Neural cell (in vitro differentiated cells): ENCODE measurements at regions not wholly inside any gene's neighbourhood (a gene's known extent, or its start where the extent isn't known, plus 50 kb on each side); places are given as distances from the start of the nearest gene placed in this dataset.

Source experiments
- CTCF ChIP-seq: fragments of 450-650 bp; IDR thresholded peaks from 2 replicates; pipeline ENCODE4 v1.5.1; 2014; ENCODE audit warnings: antibody characterized with exemption, mild to moderate bottlenecking, moderate library complexity; ENCODE audit not compliant: poor library complexity, severe bottlenecking
- EZH2 ChIP-seq: fragments of 200-600, 300-800 bp; shearing (Covaris generic), sonication (generic); IDR thresholded peaks from 2 replicates; pipeline ENCODE4 v1.6.1; 2014; ENCODE audit warnings: antibody characterized with exemption, low read length, borderline replicate concordance, mild to moderate bottlenecking; ENCODE audit not compliant: insufficient read depth, poor library complexity, severe bottlenecking
- POLR2AphosphoS5 ChIP-seq: IDR thresholded peaks from 2 replicates; pipeline ENCODE4 v1.6.1; 2012
- REST ChIP-seq: IDR thresholded peaks from 2 replicates; pipeline ENCODE4 v1.6.1; 2012; ENCODE audit warnings: borderline replicate concordance

GRCh38 chr4:59945716-59946115 lies 1254.4 kb upstream of the ADGRL3 start:
- TF ChIP-seq CTCF: no peak
- TF ChIP-seq EZH2: no peak
- no peak for TF ChIP-seq POLR2AphosphoS5
- no peak for TF ChIP-seq REST
